GM20000 (cell line): ENCODE measurements at regions not wholly inside any gene's neighbourhood (a gene's known extent, or its start where the extent isn't known, plus 50 kb on each side); places are given as distances from the start of the nearest gene placed in this dataset.

Source experiments
- DNase-seq: peaks from one replicate; pipeline ENCODE4 v3.0.0; 2012; ENCODE audit warnings: low spot score
- TF ChIP-seq, protein P1 (sequence below): IDR thresholded peaks from 2 replicates; pipeline ENCODE4 v1.5.1; 2012; ENCODE audit warnings: mild to moderate bottlenecking, control low read depth; ENCODE audit errors: extremely low read depth, missing control alignments

DNA sequence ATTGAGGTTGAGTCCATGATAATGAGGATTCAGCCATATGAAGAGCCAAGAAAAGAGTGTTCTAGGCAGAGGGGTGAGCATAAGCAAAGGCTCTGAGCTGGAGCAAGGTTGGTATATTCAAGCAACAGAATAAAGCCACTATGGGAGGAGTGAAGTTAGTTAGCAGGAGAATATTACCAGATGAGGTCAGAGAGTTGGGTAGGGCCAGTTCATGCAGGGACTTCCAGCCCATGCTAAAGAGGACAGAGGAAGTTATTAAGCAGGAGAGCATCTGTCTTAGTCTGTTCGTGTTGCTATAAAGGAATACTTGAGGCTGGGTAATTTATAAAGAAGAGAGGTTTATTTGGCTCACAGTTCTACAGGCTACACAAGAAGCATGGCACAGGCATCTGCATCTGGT lies 57.1 kb upstream of the ATG10 start:
- DNase-seq = no peak
- TF ChIP-seq, protein P1, sequence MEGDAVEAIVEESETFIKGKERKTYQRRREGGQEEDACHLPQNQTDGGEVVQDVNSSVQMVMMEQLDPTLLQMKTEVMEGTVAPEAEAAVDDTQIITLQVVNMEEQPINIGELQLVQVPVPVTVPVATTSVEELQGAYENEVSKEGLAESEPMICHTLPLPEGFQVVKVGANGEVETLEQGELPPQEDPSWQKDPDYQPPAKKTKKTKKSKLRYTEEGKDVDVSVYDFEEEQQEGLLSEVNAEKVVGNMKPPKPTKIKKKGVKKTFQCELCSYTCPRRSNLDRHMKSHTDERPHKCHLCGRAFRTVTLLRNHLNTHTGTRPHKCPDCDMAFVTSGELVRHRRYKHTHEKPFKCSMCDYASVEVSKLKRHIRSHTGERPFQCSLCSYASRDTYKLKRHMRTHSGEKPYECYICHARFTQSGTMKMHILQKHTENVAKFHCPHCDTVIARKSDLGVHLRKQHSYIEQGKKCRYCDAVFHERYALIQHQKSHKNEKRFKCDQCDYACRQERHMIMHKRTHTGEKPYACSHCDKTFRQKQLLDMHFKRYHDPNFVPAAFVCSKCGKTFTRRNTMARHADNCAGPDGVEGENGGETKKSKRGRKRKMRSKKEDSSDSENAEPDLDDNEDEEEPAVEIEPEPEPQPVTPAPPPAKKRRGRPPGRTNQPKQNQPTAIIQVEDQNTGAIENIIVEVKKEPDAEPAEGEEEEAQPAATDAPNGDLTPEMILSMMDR = no peak

DNA sequence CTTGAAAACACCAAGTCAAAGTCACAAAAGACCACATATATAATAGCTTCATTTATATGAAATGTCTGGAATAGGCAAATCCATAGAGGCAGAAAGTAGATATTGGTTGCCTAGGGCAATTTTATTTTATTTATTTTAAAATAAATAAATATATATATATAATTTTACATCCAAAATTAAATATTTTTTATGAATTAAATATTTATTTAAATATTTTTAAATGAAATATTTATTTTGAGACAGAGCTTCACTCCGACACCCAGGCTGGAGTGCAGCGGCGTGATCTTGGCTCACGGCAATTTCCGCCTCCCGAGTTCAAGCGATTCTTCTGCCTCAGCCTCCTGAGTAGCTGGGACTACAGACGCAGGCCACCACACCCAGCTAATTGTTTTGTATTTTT lies 58.9 kb upstream of the ATG10 start:
- TF ChIP-seq, protein P1 = no peak
- DNase-seq = no peak

DNA sequence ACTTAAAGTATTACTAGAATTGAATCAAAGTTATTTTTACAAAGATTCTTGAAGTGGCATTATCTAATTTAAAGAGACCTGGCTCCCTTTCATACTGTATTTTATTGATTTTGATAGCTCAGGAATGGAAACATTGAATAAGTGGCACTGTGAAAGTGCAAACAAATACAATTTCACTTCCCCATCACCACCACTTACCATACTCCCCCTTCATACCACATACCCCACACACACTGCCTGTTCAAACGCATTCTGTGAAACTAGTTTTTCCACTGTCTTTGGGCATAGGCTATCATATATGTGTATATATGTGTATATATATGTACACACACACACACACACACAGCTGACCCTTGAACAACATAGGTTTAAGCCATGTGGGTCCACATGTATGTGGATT lies 62.1 kb upstream of the ATG10 start:
- DNase-seq = peak; percentile 21
- TF ChIP-seq, protein P1 = no peak

DNA sequence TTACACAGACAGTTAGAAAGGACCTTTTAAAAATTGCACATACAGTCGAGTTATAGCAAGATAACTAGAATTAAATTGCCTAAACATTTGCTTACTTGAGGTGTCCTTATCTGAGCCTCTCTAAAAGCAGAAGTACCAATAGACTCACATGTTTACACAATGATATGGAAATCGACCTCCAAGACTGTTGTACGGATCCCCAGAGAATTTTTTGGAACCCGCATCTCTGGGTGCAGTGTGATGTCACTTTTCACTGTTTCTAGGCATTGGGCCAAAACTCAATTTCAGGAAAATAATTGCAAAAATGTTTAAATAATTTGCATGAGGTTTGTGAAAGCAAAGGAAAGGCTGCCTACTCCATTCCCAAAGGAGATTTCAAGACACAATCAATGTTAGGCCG lies 63.1 kb upstream of the ATG10 start:
- no peak for DNase-seq
- TF ChIP-seq, protein P1 = no peak

DNA sequence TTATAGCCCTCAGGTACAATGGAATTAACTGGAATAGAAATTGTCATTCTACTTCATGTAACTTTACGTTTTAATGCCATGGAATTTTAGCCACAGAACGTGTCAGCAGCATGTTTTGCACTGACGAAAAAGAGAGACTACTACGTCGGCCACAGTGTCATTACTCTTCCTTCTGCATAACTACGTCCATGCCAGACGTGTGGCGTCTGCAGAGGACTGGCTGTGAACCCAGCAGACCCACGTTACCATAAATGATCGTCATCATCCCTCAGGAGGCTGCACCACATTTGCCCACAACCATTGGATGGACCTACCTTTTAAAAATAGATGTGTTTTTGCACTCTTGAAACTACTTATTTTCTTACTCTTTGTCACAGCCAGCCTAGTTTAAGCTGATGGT lies 63.8 kb upstream of the ATG10 start:
- TF ChIP-seq, protein P1 = no peak
- no peak for DNase-seq

DNA sequence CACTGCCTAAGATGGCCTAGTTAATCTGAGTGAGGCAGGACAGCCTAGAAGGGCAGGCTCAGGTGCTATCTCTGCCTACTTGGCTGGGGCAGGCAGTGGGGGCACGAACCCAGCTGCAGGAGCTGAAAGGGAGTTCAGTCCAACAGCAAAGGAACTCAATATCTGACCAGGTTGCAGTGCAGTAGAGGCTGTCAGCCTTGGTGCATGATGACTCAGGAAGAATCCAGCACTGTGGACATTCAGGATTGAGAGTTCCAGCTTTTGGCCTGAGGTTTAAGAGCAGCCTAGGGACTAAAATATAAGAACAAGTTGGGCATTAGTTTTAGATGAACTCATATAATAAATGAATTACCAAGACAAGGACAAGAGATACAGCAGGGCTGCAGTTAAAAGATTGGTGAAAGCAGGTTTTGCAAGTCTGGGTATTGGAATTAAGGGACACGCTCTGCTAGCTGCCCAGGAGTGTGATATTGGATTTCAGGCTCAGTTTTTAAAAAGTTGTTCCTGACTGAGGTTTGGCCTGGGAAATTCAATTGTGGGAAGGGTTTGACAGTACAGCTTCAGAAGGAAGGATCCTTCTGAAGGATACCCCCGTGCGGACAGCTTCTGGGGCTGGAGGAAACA lies 64.7 kb upstream of the ATG10 start:
- TF ChIP-seq, protein P1 = no peak
- DNase-seq = no peak

DNA sequence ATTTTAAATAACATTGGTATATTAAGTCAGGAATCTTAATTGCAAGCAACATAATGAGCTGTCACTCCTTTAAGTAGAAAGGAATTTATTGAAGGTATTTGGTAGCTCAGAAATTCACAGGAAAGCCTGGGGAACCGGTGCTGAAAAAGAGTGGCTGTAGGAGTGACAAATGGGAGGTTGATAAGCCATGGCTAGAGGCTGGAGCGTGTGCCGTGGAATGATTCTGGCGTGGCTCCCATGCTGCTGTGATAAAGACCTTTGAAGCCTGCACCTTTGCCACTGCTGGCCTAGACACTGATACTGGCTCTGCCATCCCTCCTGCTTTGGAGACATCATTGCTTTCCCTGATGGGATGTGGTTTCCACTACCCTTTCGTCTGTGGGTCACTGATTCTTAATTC lies 65.7 kb upstream of the ATG10 start:
- DNase-seq = no peak
- TF ChIP-seq, protein P1 = no peak
